A549 (cell line): ENCODE measurements at regions not wholly inside any gene's neighbourhood (a gene's known extent, or its start where the extent isn't known, plus 50 kb on each side); places are given as distances from the start of the nearest gene placed in this dataset.

ENCODE experiments used
- EP300 ChIP-seq, 2 experiments: fragments of >200 bp; sonication (Bioruptor Twin); formaldehyde crosslinking; IDR thresholded peaks; 2 replicates in 1 of 2; 3 replicates in 1 of 2; pipeline ENCODE4 v1.6.1; 2016 to 2017
- MAZ ChIP-seq: fragments of 150-350 bp; IDR thresholded peaks from 2 replicates; pipeline ENCODE4 v1.6.1; 2014; ENCODE audit warnings: antibody characterized with exemption, low read depth, low read length, borderline replicate concordance
- MYC ChIP-seq: IDR thresholded peaks from 2 replicates; pipeline ENCODE4 v1.6.1; 2012; ENCODE audit warnings: mild to moderate bottlenecking, inconsistent platforms, low read length, improper control_type of control experiment, borderline replicate concordance
- ZSCAN20 ChIP-seq: fragments of 250-450 bp; sonication (Bioruptor Pico); IDR thresholded peaks from 2 replicates; pipeline ENCODE4 v1.8.0; 2022; ENCODE audit warnings: mild to moderate bottlenecking, moderate library complexity

DNA sequence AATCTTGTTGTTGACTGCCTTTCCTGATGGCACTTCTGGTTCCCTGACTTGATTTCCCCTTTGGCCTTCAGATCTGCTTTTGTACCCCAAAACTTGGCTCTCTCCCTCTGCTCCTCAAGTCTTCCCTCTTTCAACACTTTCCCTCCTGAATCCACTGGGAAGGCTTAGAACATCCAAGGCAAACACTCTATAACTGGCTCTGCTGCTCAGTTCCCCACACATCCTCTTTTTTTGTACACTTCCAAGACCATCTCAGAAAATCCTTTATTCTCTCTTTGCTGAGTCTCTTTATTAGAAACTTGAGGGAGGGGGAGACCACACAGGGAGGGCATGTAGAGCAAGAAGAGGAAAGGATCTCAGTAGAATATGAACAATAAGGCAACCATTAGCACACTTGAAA, 354.1 kb downstream of the KIF16B start:
- TF ChIP-seq ZSCAN20 (CRISPR knock-in tag) (no peak), EP300 (IDR thresholded peaks at IDR 0.05) (no peak), MAZ (no peak), MYC (no peak)
